Osteoblast (primary cell): ENCODE measurements at regions not wholly inside any gene's neighbourhood (a gene's known extent, or its start where the extent isn't known, plus 50 kb on each side); places are given as distances from the start of the nearest gene placed in this dataset.

Experiments
- DNase-seq: peaks from one replicate; pipeline ENCODE4 v3.0.0; 2011; ENCODE audit warnings: low spot score, mixed read lengths; ENCODE audit not compliant: insufficient read length; ENCODE audit errors: missing footprints
- H2AFZ ChIP-seq: 2 replicates; pipeline ENCODE4 v1.6.0; 2011; ENCODE audit warnings: mild to moderate bottlenecking, low read length
- H3K27ac ChIP-seq: 2 replicates; pipeline ENCODE4 v1.5.1; 2011; ENCODE audit warnings: mild to moderate bottlenecking, low read depth, low read length, moderate library complexity
- H3K27me3 ChIP-seq: 2 replicates; pipeline ENCODE4 v1.6.0; 2012; ENCODE audit warnings: mild to moderate bottlenecking, control low read depth, inconsistent platforms, low read length, moderate library complexity; ENCODE audit not compliant: insufficient read depth
- H3K36me3 ChIP-seq: 2 replicates; pipeline ENCODE4 v1.5.1; 2011; ENCODE audit warnings: mild to moderate bottlenecking, low read length, control low read depth, moderate library complexity; ENCODE audit not compliant: insufficient read depth
- H3K4me1 ChIP-seq: 2 replicates; pipeline ENCODE4 v1.5.1; 2011; ENCODE audit warnings: mild to moderate bottlenecking, low read length, control low read depth, moderate library complexity; ENCODE audit not compliant: insufficient read depth
- H3K4me2 ChIP-seq: 2 replicates; pipeline ENCODE4 v1.6.0; 2011; ENCODE audit warnings: mild to moderate bottlenecking, low read length; ENCODE audit not compliant: insufficient read depth
- H3K4me3 ChIP-seq: fragments of 200-600 bp; sonication (generic); 3 replicates; pipeline ENCODE4 v1.5.1; 2012; ENCODE audit warnings: mild to moderate bottlenecking, low read length, inconsistent platforms; ENCODE audit not compliant: insufficient read depth
- H3K79me2 ChIP-seq: 2 replicates; pipeline ENCODE4 v1.6.0; 2012; ENCODE audit warnings: mild to moderate bottlenecking, low read length, control low read depth, inconsistent platforms; ENCODE audit not compliant: insufficient read depth
- H3K9me3 ChIP-seq: 2 replicates; pipeline ENCODE4 v1.5.1; 2011; ENCODE audit warnings: low read depth, low read length, control low read depth
- H4K20me1 ChIP-seq: 2 replicates; pipeline ENCODE4 v1.6.0; 2012; ENCODE audit warnings: mild to moderate bottlenecking, low read length, control low read depth; ENCODE audit not compliant: insufficient read depth
- CTCF ChIP-seq: IDR thresholded peaks from 2 replicates; pipeline ENCODE4 v1.5.1; 2011; ENCODE audit warnings: mild to moderate bottlenecking, low read depth, low read length, moderate library complexity; ENCODE audit errors: extremely low read depth

DNA sequence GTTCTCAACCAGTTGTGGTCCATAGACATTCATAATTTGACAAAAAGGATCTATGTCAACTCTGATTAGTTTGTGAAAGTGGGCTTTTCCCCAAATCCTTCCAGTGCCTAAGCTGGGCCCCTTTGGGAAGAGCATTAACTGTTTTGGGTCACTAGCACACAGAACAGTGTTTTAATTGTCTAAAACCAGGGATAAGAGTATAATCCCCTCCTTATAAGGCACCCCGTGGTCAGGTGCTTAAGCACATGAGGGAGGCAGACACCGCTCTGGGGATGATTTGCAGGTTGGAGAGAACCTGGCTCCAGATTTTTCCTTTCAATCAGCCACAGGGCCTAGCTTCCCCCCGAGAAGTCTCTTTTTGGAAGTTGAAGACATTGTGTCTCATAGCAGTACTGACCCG lies 53.6 kb upstream of the RFX8 start:
- Histone ChIP-seq H2AFZ (no peak overlapping the region), H3K27ac (no peak overlapping the region), H3K4me1 (no peaks in the 10 kb centered on the region), H3K36me3 (no peaks in the 10 kb centered on the region), H3K79me2 (no peaks in the 10 kb centered on the region), H3K27me3 (no peaks in the 10 kb centered on the region), H3K9me3 (no peaks in the 10 kb centered on the region), H4K20me1 (no peaks in the 10 kb centered on the region), H3K4me3 (no peak overlapping the region), H3K4me2 (no peak overlapping the region)
- TF ChIP-seq CTCF: no peak
- no peak for DNase-seq

DNA sequence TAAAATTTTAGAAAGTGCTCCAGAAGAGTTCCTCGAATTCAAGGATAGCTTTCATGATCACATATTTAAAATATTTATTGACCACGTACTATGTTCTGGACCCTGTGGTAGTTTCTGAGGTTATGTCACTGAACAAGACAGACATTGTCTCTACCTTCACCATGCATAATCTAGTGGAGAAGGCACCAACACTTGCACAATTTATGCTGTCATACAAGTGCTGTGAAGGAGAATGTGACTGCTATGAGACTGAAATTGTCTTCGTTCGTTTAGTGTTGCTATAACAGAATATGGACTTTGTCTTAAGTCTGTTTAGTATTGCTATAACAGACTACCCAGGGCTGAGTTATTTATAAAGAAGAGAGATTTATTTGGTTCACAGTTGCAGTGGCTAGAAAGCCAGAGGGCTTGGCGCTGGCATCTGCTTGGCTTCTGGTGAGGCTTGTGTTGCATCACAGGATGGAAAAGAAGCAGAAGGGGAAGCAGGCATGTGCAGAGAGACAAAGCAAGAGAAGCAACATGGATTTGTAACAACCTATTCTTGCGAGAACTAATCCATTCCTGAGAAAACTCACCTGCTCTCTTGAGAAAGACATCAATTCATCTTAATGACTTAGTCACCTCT lies 50.0 kb upstream of the RFX8 start:
- Histone ChIP-seq H2AFZ (no peak overlapping the region), H3K27ac (no peak overlapping the region)
- no peak for DNase-seq

More for the DNA sequence above, 50.0 kb upstream of the RFX8 start:
- no peak for TF ChIP-seq CTCF
- Histone ChIP-seq H3K4me3 (no peak overlapping the region), H3K27me3 (no peaks in the 10 kb centered on the region), H3K9me3 (no peaks in the 10 kb centered on the region), H3K36me3 (no peaks in the 10 kb centered on the region), H4K20me1 (no peaks in the 10 kb centered on the region), H3K4me2 (no peak overlapping the region), H3K4me1 (peaks cover 9% of the 10 kb centered on the region), H3K79me2 (no peaks in the 10 kb centered on the region)
